Right hindlimb (tissue), 1 donor: ENCODE measurements at regions not wholly inside any gene's neighbourhood (a gene's known extent, or its start where the extent isn't known, plus 50 kb on each side); places are given as distances from the start of the nearest gene placed in this dataset.
"Not testable (repeated sequence)": the region's sequence is repeated elsewhere in the genome, so short reads cannot be mapped to it uniquely, and the experiment has no call there.

Experiments used
- DNase-seq: peaks from one replicate; pipeline ENCODE4 v3.0.0-alpha.2; 2018

DNA sequence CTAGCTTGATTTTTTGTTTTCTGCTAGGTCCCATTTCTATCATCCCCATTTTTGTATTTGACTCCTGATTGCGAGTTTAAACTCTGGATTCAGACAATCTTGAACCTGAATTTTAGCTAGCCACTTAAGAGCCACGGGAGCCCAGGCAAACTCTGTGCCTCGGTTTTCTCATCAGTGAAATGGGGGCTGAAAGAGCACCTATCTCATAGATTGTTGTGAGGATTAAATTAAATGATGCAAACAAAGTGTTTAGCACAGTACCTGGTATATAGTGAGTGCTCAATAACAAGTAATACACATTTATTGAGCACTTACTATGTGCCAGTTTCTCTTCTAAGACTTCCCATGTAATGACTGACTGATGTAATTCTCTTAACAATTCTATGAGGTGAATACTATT is 158.1 kb upstream of the POU3F1 start:
- DNase-seq: no peak

DNA sequence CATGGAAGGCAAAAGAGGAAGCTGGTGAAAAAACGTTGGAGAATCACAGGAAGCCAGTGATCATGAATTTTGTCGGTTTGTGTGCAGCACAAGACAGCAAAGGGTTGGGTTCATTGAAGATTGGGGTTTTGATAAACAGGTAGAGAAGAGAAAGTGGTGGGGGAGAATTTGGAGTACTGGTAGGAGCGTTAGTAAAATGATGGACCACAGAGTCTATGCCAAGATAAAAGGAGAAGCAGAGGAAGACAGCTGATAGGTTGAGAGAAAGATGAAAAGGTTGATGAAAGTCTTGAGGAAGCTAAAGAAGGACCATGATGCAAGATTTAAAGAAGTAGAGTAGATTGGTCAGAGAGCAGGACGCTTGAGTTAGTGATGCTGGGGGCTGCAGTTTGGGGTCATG is 156.8 kb upstream of the POU3F1 start:
- no peak for DNase-seq

DNA sequence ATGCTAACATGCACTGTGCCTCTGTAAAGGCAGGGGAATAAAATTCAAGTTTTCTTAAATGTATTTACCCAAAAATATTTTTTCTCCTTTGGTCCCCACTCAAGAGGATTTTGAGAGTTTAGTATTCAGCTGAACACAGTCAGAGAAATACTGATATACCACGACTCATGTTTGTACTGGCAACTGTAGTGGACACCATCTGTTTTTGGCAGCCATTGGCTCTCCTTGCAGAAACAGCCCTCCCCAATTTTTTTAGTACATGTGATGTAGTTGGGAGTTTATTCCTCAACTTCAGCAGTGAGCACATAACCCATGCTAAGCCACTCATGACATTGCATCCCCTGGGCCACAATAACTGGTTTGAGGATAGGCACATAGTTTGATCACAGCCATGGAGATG is 154.8 kb upstream of the POU3F1 start:
- DNase-seq: no peak

DNA sequence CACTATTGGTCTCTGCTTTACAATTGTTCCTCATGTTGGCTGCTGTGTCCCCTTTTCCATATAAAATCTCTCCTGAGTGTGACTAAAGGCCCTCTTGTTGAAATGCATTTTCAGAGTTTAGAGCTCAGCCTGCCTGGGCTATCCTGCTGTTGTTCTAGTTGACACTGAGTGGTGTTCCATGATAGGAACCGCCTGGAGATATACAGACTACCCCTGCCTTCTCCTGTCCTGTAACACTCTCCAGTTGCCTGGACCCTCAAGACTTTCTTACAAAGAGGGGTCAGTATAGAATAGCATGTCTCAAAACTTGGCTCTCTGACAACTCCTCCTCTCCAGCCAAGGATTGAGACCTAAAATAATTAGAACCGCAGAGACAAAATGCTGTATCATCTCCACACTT is 152.0 kb upstream of the POU3F1 start:
- DNase-seq: no peak

DNA sequence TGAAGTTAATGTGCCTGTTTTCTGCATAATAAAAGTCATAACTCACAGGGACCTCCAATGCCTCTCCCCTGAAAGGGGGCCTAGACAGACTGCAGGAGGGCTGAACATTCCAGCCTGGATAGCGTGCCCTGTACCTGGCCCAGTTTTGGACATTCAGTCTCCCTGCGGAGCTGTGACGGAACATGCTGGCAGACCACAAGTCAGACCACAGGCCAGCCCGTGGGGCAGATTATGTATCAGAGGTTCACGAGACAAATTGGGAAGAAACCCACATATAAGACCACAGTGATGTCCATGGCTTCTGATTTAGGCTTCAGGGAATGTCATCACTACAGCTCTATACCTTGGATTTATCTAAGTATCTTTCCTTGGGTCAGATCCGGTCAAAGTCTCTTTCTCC is 151.5 kb upstream of the POU3F1 start:
- no peak for DNase-seq

DNA sequence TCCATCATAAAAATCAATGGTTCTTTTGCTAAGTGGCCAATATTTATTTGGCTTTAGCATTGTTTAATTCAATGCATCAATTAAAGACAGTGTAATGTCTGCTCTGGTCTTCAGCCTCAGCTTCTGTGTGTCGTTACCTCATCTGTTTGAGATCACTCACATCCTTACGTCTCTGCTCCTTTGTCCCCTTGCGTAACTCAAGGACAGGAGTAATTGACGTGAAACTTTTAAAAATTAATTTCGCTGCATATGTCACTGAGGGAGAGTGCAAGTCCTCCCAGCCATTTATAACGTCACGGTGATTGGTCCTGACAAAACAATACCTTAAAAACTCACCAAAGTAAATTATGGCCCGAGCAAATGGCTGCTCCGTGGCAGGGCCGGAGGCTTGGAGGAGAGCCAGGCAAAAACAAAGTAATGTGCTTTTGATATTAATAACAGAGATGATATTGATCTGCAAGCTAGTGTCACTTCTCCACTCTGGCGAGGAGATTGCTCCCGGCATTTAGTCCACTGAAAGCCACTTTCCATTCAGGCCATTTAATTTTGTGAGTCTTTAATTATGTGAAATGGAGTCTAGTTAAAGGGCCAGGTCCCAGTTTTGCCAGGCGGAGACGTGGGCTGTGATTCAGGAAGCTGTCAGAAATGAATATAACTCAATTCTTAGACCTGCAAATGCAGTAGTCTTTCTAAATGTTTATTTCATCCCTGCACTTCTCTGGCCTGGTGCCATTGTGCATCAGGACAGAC is 150.9 kb upstream of the POU3F1 start:
- no peak for DNase-seq

DNA sequence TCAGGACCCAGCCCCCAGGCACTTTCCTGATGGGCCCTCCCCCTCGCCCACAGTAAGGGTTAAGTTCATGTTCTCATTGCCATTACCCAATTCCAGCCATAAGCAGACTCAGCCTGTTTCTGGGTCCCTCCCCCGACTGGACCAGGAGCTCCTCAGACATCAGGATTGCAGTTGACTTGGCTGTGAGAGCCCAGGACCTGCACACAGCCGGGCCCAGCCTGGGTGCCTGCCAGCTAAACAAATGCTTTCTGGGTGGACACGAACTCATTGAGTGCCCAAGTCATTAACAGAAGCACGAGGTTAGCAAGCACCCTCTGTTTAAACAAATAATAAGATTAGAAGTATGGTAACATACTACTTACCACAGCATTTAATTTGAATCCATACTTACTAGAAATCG is 147.9 kb upstream of the POU3F1 start:
- no peak for DNase-seq

DNA sequence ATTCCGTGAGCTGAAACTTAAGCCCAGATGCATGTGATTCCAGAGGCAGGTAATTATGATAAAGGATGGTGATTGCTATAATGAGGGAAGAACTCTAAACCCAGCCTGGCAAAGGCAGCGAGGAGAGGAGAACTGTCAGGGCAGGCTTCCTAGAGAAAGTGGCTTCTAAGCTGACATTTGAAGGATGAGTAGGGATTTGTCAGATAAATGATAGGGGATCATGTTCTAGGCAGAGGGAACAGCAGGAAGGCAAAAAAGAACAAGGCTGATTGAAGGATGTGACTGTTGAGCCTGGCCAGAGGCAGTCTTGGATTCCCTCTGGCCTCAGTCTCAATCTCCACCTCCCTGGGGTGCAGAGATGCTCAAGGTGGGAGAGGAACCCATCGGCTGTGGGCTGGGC is 146.4 kb upstream of the POU3F1 start:
- DNase-seq: no peak

DNA sequence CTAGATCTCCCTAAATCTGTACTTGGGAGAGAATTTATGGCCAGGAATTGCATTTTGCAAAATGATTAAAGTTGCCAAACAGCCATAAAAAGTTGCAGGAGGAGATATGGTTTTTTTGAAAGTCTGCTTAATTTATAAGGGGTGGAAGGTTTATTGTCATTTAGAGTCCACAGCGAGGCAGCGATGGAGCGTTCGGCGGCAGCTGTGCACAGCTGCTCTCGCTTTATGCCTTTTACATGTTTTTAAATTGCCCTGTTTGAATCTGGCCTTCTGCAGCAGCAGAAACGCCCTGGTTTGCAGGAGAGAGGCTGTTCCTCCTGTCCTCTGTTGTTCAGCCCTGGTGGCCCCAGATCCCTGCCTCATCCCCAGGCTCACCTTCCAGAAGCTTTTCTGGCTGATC is 144.9 kb upstream of the POU3F1 start:
- DNase-seq: peak; percentile 37

DNA sequence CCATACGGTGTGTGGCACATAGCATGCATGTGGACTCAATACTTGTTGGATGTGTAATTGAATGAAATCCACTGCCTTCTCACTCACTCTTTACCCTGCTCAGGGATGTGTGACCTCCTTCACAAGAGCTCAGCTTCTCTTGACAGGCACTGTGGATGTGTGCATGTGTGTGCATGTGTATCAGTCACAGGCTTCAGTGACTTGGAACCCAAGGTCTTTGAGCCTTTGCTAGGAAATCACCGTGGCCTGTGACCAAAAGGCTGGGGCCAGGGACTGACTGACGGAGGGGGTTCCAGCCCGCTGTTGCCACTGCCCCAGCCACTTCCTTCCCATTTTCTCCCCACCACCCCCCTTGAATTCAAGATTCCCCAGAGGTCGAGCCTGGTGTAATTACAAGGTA is 144.4 kb upstream of the POU3F1 start:
- no peak for DNase-seq

DNA sequence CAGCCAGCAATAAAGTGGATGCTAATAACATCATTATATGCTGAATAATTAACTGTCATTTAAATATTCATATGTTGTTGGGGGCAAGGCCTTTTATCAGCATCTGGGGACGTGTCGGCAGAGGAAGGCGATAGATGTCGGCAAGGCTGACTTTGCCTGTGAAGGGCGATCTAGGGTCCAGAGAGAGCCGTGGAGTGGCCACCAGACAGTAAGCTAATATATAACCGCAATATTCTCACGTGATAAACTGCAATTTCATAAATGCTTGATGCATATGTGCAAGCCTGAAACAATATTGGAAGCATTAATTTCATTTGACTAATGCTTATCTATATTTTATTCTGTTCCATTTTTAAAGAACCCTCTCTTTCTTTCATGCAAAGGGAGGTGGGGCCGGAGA is 141.0 kb upstream of the POU3F1 start:
- no peak for DNase-seq

DNA sequence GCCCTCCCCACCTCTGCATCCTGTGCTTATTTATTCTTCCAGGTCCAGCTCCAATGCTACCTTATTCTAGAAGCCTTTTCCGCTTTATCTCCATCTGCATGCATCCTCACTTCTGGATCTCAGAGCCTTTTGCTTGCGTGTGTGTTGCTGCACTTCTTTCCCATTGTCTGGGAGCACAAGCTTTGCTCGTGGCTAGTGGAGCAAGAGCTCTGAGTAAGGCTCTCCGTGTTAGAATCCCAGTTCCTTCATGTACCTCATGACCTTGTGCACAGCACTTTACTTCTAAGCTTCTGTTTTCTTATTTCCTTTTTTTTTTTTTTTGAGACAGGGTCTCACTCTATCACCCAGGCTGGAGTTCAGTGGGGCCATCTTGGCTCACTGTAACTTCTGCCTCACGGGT is 140.0 kb upstream of the POU3F1 start:
- DNase-seq: no peak

DNA sequence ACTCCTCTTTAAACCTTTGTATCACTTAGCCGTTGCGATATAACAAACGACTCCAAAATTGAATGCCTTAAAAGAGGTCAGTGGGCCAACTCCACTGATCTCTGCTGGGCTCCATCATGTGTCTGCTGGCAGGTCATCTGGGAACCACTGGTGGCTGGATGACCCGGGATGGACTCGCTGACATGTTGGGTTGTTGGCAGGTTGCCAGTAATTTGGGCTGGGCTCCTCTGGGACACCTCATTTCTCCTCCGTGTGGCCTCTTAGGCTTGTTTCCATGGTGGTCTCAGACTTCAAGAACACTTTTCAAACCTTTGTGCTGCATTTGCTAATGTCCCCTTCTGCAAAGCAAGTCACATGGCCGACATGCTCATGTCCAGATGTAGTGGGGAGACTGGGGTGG is 139.3 kb upstream of the POU3F1 start:
- DNase-seq: no peak

DNA sequence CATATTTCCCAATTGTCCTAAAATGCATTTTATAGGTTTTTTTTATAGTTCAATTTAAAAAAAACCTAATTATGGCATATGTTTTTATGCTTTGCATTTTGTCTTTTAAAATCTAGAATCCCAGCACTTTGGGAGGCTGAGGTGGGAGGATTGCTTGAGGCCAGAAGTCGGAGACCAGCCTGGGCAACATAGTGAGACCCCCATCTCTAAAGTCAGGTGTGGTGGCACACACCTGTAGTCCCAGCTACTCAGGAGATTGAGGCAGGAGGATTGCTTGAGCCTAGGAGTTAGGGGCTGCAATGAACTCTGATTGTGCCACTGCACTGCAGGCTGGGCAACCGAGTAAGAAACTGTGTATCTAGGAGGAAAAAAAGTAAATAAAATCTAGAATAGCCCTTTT is 137.2 kb upstream of the POU3F1 start:
- no peak for DNase-seq

DNA sequence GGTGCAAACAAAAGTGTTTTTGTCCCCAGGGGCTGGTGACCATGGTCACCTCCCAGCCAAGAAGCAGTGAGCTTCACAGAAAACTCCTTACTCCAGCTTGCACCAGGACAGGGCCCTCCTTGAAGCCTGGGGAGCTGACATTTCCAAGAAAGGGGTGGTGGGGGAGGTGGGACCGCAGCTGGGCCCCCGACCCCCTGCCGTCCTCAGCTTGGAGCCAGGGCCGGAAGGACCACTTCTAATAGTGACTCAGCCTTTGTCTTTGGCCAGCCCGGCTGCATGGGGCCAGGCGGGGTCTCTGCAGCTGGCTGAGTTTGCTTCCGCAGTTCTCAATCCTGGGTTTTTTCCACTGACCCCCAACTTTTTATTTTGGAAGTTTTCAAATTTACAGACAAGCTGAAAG is 136.5 kb upstream of the POU3F1 start:
- DNase-seq: peak; percentile 35

DNA sequence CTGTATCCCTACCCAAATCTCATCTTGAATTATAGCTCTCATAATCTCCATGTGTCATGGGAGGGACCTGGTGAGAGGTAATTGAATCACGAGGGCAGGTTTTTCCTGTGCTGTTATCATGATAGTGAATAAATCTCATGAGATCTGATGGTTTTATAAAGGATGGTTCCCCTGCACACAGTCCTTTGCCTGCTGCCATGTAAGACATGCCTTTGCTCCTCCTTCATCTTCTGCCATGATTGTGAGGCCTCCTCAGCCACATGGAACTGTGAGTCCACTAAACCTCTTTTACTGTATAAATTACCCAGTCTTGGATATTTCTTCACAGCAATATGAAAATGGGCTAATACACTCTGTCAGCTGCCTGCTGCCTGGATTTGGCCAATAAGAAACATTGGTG is 133.8 kb upstream of the POU3F1 start:
- DNase-seq: not testable (repeated sequence)

DNA sequence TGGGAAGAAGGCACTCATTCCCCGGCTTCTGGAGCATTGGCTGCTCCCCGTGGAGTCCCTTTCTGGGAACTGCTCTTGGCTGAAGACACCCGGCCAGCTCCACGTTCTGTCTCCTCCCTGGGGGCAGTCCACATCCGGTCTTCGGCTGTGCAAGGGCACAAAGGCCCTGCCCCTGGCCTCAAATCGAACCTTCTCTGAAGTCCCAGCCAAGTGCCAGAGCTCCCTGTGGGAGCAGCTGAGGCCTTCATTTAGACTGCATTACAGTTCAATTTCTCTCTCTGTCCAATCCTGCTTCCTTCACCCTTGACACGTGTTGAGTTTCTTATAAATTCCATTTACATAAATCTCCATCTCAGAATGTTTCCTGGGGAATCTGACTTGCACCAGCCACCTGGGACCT is 132.9 kb upstream of the POU3F1 start:
- peak; percentile 63 for DNase-seq

DNA sequence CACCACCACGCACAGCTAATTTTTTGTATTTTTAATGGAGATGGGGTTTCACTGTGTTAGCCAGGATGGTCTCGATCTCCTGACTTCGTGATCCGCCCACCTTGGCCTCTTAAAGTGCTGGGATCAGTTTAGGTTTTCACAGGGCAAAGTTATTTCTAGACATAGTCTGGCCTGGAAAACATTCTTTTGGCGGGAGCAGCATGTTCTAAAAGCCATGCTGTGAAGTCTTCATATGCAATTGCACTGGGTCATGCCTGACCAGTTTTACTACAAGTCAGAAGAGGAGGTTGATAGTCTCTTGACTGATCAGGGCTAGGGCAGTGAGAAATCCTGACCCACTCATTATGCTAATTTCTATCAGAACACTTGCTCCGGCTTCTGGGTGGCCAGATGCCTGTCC is 131.6 kb upstream of the POU3F1 start:
- DNase-seq: no peak

DNA sequence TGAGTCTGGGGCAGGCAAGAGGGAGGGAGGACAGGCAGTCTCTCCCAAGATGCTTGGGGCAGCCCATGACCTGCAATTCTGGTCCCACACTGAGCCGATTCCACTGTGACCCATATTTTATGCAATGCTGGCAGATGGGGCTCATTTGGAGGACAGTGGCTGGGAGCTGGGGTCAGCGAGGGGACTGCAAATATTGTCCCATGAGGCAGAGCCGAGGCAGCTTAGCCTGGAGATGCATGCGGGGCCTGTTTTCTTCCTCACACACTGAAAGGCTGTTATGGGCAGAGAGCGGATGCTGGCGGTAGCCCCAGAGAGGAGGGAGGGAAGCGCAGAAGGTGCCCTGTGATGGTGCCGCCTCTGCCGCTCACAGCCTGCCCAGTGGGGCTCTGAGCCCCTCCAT is 128.5 kb upstream of the POU3F1 start:
- no peak for DNase-seq

DNA sequence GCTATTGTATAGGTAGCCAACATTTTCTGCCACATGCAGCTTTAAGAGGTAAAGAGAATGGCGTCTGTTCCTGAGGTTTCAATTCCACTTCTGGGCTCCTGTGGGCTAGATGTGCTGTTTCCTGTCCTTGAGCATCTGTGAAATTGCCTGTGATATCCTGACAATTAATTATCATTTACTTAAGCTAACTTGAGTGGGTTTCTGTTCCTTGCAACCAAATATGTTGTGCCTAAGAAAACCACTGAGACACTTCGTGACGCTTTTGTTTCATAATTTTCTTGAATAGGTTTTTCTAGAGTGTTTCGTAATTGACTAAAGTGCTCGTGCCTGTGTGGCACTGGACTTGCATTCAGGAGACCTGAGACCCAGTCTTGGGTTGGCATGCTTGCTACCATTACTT is 127.3 kb upstream of the POU3F1 start:
- DNase-seq: no peak

DNA sequence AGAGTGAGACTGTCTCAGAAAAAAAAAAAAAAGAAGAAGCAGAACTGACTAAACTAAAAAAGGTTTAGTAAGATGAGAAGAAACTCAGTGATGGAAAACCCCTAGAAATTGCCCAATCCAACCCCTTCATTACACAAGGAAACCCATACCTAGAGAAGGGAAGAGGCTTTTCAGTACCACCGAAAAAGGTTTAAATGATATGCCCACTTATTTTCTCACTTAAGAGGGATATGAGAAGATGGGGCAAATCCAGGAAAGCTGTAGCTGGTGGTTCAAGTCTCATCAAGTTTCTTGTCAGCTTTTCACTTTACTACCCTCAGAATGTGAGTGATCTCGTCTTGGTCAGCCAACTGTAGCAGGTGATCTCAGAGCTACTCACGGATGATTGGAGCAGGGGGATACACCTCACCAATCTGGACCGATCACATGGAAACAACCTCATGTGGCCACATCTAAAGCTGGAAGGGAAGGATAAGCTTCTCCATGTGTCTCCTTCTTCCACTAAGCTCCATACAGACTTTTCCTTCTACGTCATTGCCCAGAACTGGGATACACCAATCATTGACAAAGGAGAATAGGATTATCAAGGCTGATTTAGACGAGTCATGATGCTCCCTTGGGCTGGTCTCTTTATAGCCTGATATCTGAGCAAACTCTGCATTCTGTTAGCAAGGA is 126.7 kb upstream of the POU3F1 start:
- DNase-seq: no peak

DNA sequence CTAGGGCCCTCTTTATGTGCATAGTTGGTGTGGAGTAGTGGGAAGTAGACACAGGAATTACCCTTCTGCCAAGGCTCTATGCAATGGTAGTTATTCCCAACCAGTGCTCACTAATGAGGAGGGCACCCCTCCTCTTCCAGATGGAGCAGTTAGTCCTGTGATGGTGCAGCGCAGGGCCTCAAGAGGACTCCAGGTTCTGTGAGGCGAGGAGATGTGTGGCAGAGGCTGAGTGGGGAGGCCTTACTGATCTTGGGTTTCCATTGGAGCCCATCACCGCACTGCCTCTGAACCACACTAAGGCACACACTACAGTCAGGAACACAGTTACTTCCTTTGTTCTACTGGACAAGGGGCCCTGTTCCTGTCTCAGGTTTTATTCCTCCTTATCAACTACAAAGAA is 122.5 kb upstream of the POU3F1 start:
- DNase-seq: no peak

DNA sequence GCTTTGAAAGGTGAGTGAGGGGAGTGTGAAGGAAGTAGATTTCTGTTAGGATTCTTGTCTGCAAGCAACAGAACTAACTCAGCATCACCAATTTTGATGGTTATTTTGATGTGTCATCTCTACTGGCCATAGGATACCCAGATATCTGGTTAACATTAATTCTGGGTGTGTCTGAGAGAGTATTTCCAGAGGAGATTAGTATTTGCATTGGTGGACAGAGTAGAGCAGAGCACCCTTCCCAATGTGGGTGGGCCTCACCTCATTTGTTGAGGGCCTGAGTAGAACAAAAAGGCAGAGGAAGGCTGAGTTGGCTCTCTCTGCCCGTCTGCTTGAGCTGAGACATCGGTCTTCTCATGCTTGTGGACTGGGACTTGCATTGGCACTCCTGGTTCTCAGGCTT is 121.8 kb upstream of the POU3F1 start:
- no peak for DNase-seq

DNA sequence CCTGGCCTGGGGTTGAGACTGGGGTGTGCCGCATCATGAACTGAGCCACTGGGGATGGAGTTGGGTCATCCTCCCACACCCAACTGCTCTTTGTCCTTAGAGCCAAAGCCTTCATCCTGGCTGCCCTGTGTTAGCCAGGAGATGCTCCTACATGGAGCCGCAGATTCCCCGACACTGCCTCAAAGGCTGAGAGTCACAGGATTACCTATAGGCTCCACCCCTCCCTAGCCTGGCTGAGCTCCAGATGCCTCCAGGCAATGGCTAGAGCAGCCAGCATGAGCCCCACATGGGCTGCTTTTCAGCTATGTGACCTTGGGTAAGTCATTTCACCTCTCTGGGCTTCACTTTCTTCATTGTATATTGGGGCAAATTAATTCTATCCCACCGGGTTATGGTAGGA is 119.9 kb upstream of the POU3F1 start:
- no peak for DNase-seq
